M059J (cell line): ENCODE measurements at regions not wholly inside any gene's neighbourhood (a gene's known extent, or its start where the extent isn't known, plus 50 kb on each side); places are given as distances from the start of the nearest gene placed in this dataset.
A peak's percentile ranks its signal among the peaks of the same experiment; 100 is the strongest.
"Not testable (repeated sequence)": the region's sequence is repeated elsewhere in the genome, so short reads cannot be mapped to it uniquely, and the experiment has no call there.

Source experiments
- DNase-seq: peaks from one replicate; pipeline ENCODE4 v3.0.0-alpha.2; 2012; ENCODE audit warnings: low read depth

DNA sequence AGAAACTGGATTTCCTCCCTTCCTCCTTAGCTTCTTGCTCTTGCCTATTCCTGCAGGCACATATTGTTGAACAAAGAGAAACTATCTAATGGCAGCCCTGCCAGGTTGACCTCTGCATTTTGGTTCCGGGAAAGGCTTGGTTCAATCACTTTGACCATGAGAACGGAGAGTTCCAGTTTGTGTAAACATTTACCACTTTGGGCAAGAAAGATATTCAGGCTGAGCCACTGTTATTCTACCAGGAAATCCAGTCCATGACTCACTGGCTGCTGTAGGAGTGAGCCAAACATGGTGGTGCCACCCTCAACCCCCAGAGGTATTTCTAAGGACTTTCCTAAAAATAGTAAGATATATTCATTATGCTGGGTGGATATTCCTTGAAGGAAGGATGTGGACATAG is 242.2 kb upstream of the OR4E1 start:
- no peak for DNase-seq

DNA sequence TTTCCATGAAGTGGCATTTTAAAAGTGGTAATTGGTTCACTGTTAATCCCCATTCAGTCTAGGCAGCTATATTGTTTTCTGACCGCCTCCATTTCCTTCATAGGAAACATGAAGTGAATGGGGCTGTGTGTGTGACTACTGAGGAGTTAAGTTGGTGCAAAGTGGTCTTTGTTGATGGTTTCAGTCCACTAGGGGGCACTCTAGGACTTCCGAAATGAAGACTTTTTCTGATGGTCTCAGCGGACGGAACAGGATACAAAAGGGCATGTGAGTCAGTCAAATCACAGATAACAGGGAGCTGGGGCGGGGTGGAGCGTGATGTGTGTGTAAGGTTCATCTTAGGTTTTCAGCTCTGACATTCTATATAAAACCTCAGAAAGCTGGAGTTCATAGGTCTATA is 240.1 kb upstream of the OR4E1 start:
- DNase-seq, result peak; percentile 39

DNA sequence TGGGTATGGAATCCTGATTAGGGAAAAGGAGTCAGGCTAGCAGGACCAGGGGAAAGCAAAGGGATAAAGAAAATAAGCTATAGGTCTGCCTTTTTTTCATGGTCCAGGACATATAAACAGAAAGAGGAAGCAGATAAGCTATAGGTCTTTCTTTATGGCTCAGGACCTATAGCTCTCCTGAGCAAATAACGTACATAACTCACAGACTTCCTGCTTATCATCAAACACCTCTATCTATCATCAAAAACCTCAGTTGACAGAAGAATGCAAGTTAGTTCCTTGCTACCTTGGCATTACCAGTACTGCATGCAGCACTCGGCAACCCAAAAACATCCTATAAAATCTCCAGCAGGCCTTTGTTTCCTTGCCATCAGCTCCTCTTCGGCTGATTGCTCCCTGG is 238.7 kb upstream of the OR4E1 start:
- no peak for DNase-seq

DNA sequence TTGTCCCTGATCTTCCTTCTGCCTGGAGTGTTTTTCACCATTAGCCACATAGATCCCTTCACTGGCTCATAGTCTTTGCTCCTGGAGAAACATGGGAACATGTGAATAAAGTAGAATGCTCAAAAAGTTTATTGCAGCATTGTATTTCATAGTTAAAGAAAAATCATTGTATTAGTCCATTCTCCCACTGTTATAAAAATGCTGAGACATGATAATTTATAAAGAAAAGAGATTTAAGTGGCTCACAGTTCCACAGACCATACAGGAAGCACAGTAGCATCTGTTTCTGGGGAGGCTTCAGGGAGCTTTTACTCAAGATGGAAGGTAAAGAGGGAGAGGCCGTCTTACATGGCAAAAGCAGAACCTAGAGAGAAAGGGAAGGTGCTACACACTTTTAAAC is 238.3 kb upstream of the OR4E1 start:
- no peak for DNase-seq

DNA sequence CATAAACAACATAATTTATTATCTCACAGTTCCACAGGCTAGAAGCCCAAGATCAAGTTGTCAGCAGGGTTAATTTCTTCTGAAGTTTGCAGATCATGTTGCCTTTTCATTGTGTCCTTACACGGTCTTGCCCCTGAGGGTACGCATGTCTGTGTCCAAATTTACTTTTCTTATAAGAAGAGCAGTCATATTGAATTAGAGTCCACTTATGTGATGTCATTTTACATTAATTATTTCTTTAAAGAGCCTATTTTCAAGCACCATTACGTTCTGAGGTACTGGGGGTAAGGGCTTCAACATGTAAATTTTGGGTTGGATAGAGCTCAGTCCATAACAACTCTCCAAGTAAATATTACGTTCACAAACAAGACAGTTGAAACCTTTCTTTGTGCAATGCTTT is 236.6 kb upstream of the OR4E1 start:
- no peak for DNase-seq

DNA sequence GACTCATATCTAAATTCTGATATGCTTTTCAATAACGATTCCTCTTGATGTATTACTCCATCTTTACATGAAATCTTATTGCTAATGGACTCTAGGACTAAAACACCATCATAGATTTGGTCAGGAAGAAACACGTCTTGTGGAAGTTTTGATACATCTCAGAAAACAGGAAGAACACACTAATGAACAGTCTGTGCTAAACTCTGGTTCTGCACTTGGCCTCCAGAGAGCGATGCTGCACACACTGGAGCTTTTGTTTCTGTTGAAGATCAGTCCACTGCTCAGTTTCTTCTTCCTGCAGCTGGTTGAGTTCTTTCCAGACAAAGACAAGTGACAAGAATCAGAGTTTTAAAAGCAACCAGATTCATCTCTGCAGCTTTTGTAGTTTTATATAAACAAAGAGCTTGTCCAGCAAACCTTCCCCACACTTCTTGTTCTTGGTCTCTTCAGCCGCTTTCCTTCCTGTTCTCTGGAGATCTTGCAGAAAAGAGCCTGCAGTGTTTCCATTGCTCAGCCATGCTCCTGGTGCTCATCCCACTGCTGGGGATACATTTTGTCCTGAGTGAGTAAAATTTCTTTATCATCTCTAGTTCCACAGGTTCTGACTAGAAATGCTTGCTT is 229.1 kb upstream of the OR4E1 start:
- DNase-seq, result no peak

DNA sequence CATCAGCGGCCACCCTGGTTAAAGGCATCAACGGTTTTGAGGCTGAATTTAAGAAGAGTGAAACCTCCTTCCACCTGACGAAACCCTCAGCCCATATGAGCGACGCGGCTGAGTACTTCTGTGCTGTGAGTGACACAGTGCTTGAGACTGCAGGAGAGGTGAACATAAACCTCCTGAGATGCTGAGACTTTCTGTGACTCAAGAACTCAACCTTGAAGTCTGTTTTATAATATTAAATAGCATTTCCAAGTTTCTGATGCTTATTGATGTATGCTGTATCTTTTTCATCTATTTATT is 221.2 kb upstream of the OR4E1 start:
- DNase-seq, result not testable (repeated sequence)

DNA sequence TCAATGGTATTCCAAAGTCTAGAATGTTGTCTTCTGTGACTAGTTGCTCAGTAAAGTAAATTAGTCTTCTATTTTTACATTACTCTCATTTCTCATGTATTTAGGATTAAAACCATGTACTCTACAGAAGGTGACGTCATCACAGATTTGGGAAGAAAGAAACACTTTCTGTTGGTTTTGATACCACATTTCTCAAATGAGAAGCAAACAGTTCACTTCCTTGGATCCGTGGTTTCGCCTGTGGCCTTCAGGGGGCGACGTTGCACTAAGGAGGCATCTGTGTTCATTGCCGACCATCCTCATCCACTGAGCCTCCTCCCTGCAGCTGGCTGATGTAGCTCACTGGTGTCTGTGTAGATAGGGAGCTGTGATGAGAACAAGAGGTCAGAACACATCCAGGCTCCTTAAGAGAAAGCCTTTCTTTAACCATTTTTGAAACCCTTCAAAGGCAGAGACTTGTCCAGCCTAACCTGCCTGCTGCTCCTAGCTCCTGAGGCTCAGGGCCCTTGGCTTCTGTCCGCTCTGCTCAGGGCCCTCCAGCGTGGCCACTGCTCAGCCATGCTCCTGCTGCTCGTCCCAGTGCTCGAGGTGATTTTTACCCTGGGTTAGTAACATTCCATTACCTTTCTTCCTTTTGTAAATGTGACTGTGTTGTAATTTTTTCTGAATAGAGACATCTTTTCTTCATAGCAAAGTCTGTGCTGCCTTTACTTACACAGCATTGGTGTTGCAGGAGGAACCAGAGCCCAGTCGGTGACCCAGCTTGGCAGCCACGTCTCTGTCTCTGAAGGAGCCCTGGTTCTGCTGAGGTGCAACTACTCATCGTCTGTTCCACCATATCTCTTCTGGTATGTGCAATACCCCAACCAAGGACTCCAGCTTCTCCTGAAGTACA is 220.6 kb upstream of the OR4E1 start:
- DNase-seq, result no peak

DNA sequence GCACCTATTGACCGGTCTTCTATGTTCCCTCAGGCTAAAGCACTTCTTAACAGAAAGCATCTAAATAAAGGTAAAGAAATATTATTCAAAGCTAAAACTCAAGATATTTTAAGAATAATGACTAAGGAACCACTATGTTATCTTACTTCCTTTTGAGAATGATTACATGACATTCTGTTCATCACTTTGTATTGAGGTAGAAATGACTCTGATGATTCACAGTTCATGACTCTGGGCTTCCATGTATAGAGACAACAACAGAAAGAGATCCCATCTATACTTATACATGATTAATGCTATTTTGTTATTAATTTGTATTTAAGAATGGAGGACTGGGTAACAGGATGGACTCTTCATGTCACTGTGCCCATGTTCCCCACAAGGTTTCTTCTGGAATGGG is 218.3 kb upstream of the OR4E1 start:
- no peak for DNase-seq

DNA sequence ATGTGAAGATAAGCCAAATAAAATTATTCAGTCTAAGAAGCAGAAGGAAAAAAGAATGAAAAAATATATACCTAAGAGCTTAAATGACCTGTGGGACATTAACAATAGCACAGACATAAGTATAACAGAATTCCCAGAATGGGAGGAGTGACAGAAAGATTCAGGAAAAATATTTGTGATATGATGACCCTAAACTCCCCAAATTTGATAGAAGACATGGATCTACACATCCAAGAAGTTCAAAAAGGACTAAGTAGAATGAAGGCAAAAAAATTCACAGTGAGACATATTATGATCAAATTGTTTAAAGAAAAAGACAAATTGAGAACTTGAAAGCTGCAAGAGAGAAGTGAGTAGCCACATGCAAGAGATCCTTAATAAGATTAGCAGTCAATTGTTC is 211.4 kb upstream of the OR4E1 start:
- DNase-seq, result no peak

DNA sequence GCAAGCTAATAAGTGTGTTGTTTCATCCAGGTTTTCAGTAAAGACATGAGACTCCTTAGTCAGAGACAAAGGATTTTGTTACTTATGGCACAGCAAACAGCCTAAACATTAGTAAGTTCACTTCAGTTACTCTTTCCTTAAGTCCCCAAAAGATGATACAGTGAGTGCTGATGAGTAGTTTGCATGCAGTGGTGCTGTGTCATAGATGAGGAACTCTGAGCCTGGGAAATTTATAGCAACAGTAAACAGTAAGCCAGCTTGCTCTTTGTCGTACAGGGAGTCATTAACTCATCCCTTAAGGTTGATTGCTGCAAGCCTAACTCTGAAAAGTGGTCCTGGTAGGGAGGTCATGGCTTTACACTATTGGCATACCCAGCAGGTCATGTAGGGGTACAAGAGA is 208.6 kb upstream of the OR4E1 start:
- no peak for DNase-seq

DNA sequence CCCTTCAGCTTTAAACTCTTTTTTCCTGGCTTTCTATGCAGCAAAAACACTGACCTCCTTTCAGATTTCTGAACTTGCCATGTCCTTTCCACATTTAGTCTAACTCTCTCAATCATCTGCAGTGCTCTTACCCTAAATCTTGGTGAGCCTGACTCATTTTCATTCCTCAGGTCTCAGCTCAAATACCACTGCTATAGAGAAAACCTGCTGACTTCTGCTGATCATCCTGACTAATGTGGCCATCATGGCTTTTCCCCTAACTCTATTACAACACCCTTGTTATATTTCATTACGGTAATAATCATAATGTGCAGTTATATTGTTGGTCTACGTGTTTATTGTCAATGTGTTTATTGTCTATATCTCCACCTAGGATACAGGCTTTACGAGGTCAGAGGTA is 207.3 kb upstream of the OR4E1 start:
- no peak for DNase-seq

DNA sequence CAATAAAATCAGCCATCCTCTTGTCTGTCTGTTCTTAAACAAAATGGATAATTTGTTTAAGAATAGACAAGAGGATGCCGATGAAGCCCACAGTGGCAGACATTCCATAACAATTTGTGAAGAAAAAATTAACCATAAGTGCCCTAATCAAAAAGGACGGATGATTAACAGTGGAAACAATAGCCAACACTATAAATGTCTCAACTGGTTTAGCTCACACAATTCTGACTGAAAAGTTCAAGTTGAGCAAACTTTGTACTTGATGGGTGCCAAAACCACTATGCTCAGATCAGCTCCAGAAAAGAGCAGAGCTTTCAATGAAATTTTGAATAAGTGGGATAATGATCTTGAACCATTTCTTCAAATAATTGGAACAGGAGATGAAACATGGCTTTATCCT is 202.2 kb upstream of the OR4E1 start:
- no peak for DNase-seq

DNA sequence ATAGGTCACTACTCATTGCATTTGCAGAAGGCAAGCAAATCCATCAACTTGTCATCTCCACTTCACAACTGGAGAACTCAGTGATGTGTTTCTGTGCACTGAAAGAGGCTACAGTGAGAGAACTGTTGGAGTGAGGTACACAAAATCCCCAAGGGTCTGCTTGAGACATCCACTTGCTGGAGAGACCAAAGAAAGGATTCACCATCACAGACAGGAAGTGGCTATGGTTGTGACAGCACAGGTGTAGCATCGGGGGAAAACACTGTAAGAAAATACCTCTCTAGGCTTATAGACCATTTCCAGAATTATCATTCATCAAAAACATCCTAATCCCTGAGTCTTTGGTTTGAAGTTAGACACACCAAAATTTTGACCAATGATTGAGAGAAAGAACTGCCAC is 201.3 kb upstream of the OR4E1 start:
- DNase-seq, result no peak

DNA sequence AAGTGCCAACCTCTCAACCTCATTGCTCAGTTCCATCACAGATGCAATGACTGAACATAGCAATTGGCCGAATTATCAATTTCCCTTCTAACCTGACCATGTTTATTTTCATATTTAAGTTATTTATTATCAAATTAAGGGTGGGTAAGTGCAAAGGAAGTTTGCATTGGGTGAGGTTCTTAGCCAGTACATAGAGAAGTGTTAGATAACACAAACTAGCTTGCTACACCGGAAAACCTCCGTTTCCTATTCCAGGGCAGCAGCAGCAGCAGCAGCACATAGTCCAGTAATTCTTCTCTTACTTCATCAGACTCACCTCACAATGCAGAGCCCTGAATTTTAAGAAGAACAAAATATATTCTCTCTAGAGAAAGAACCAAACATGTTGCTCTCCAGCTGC is 200.5 kb upstream of the OR4E1 start:
- no peak for DNase-seq

DNA sequence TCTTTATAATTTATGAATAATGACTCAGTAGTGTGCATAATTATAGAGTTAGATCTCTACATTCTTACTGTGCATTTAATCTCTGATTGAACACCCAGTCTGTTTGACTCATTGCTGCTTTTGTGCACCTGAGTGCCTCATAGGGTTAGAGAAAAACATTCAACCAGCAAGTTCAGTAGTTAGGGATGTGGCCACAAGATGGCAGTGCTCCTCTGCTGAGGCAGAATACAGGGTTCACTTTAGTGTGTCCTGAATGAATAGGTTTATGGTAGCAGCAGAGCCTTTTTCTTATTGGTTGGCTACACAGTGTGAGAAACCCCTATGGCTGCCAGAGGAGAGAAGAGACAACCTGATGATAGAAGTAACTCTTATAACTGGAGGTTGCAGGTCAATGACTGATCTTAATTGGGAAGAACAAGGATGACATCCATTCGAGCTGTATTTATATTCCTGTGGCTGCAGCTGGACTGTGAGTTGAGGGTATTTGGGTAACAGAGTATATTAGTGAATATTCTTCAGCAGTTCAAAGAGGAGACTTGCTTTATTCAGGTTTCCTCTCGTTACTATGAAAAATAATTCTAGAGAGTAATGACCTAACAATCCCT is 194.9 kb upstream of the OR4E1 start:
- DNase-seq, result peak; percentile 12

DNA sequence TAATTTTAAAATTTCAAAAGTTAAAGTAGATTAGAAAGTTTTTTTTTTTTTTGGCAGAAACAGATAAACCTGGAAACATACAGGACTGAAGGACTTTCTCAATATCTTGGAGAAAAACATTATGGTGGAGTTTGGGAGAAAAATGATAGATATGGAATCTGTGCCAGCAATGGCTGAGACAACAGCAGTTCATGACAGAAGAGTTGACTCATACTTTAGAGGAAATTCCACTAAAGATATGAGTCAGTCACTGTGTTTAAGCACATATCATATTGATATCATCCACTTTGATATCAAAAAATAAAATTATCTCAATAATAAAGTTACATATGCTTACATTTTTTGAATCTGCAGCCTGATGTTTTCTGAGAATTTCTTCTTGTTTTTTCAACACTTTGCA is 193.9 kb upstream of the OR4E1 start:
- peak; percentile 1 for DNase-seq

DNA sequence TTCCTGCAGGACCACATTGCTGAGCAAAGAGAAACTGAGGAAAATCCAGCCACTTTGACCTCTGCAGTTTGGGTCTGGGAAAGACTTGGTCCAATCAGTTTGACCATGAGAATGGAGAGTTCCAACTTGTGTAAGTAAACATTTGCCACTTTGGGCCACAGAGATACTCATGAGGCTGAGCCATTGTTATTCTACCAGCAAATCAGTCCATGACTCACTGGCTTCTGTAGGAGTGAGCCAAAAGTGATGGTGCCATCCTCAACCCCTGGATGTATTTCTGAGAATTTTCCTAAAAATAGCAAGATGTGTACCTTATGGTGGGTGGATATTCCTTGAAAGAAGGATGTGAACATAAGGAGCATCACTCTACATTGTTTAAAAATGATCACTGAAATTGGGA is 192.9 kb upstream of the OR4E1 start:
- DNase-seq, result no peak

DNA sequence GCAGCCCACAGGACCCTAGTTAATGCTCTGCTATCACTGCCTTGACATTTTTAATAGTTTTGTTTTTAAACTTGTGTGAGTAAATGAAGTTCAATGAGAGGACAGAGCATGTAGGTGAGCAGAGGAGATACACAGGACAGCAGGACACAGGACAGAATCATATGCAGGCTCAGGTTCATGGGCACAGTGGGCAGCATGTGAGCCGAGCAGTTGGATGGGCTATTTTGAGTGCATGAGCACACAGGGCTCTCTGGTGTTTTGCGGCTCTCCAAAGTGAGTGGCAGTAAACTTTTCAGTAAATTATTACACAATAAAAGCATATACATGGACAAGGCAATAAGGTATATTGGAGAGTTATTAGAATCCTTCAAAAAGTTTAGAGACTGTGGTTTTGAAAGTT is 189.7 kb upstream of the OR4E1 start:
- DNase-seq, result no peak

DNA sequence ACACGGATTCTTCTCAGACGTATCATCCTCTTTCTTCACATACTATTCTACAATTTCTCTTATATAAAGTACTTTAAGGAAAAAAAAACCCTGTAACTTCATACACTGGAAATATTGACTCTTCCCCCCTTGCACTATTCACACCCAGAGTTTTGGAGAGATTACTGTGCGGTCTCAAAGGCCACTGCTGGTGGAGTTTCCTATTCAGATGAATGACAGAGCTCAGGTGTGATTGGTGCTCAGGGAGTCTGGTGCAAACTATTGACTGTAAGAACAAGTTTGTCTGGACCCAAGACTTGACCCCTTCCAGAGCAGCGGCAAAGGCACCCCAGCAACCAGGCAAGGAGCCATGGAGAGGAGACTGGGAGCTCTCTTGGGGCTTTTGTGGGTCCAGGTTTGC is 187.5 kb upstream of the OR4E1 start:
- no peak for DNase-seq

DNA sequence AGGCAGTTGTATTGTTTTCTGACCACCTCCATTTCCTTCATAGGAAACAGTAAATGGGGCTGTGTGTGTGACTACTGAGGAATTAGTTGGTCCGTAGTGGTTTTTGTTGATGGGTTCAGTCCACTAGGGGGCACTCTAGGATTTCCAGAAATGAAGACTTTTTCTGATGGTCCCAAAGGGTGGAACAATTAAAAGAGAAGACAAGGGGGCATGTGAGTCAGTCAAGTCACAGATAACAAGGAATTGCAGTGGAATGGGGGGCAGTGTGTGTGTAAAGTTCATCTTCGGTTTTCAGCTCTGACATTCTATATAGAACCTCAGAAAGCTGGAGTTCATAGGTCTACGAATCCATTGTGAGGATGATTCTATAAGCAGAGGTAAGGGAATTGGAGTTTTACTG is 186.6 kb upstream of the OR4E1 start:
- peak; percentile 1 for DNase-seq

DNA sequence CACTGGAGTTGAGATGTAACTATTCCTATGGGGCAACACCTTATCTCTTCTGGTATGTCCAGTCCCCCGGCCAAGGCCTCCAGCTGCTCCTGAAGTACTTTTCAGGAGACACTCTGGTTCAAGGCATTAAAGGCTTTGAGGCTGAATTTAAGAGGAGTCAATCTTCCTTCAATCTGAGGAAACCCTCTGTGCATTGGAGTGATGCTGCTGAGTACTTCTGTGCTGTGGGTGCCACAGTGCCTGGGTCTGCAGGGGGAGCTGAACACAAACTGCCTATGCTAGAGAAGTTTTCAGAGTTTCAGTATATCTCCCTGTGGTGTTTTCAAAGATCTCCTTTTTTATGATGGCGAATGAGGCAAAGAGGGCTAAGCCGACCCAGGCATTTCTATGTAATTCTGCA is 179.2 kb upstream of the OR4E1 start:
- DNase-seq, result no peak

DNA sequence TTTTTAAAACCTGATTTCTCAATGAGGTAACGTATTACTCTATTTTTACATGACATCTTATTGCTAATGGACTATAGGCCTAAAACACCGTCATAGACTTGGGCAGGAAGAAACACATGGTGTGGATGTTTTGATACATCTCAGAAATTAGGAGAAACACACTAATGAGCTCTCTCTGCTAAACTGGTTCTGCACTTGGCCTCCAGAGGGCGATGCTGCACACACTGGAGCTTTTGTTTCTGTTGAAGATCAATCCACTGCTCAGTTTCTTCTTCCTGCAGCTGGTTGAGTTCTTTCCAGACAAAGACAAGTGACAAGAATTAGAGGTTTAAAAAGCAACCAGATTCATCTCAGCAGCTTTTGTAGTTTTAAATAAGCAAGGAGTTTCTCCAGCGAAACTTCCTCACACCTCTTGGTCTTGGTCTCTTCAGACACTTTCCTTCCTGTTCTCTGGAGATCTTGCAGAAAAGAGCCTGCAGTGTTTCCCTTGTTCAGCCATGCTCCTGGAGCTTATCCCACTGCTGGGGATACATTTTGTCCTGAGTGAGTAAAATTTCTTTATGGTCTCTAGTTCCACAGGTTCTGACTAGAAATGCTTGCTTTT is 178.5 kb upstream of the OR4E1 start:
- DNase-seq, result no peak
